ENCODE measurements at regions not wholly inside any gene's neighbourhood (a gene's known extent, or its start where the extent isn't known, plus 50 kb on each side); places are given as distances from the start of the nearest gene placed in this dataset.

- 66 to 76% methylated on average over 5 of the region's 5 CpGs for WGBS, 2 donors
- Histone ChIP-seq H3K27me3 (no peaks in the 10 kb centered on the region), H3K4me3 (no peak overlapping the region), H3K9me3 (no peaks in the 10 kb centered on the region), H3K36me3 (no peaks in the 10 kb centered on the region), H3K4me1 (no peaks in the 10 kb centered on the region), H3K27ac (no peak overlapping the region)
- DNase-seq (ENCODE audit: low spot score in 2 of 2): no peak
- TF ChIP-seq POLR2A (IDR thresholded peaks at IDR 0.05) (no peak), EP300 (IDR thresholded peaks at IDR 0.05) (no peak), CTCF (IDR thresholded peaks at IDR 0.05) (no peak)
Observed at GRCh38 chr2:129004485-129004884, 685.8 kb upstream of the HS6ST1 start.

- H3K4me3 ChIP-seq: no peak overlapping the region
- 69 to 100% methylated on average over 4 of the region's 4 CpGs for WGBS, 2 donors
- no peaks in the 10 kb centered on the region for H3K4me1 ChIP-seq
- H3K36me3 ChIP-seq: no peaks in the 10 kb centered on the region
- TF ChIP-seq CTCF (IDR thresholded peaks at IDR 0.05) (no peak), EP300 (IDR thresholded peaks at IDR 0.05) (no peak), POLR2A (IDR thresholded peaks at IDR 0.05) (no peak)
- no peak for DNase-seq (ENCODE audit: low spot score in 2 of 2)
- no peaks in the 10 kb centered on the region for H3K27me3 ChIP-seq
- no peak overlapping the region for H3K27ac ChIP-seq
- H3K9me3 ChIP-seq: no peaks in the 10 kb centered on the region
Observed at GRCh38 chr2:129004940-129005490, 686.3 kb upstream of the HS6ST1 start.

- 70 to 71% methylated on average over 19 of the region's 19 CpGs for WGBS, 2 donors
Observed at GRCh38 chr2:129006135-129006886, 687.6 kb upstream of the HS6ST1 start.

GRCh38 chr2:129006901-129007300, 688.2 kb upstream of the HS6ST1 start:
- Histone ChIP-seq H3K27ac (no peak overlapping the region), H3K27me3 (no peaks in the 10 kb centered on the region), H3K36me3 (no peaks in the 10 kb centered on the region), H3K9me3 (no peaks in the 10 kb centered on the region), H3K4me3 (no peak overlapping the region), H3K4me1 (no peaks in the 10 kb centered on the region)
- TF ChIP-seq CTCF (IDR thresholded peaks at IDR 0.05): no peak
- TF ChIP-seq POLR2A (IDR thresholded peaks at IDR 0.05): no peak
- no peak for TF ChIP-seq EP300 (IDR thresholded peaks at IDR 0.05)
- 90 to 92% methylated on average over 6 of the region's 6 CpGs for WGBS, 2 donors
- no peak for DNase-seq (ENCODE audit: low spot score in 2 of 2)

More at GRCh38 chr2:129006135-129006886, 687.6 kb upstream of the HS6ST1 start:
- DNase-seq (ENCODE audit: low spot score in 2 of 2): no peak
- H3K27me3 ChIP-seq: no peaks in the 10 kb centered on the region
- H3K4me3 ChIP-seq: no peak overlapping the region
- H3K9me3 ChIP-seq: no peaks in the 10 kb centered on the region
- no peak for TF ChIP-seq EP300 (IDR thresholded peaks at IDR 0.05)
- no peak for TF ChIP-seq CTCF (IDR thresholded peaks at IDR 0.05)
- TF ChIP-seq POLR2A (IDR thresholded peaks at IDR 0.05): no peak
- no peak overlapping the region for H3K27ac ChIP-seq
- no peaks in the 10 kb centered on the region for H3K4me1 ChIP-seq
- H3K36me3 ChIP-seq: no peaks in the 10 kb centered on the region

- Histone ChIP-seq H3K4me3 (no peak overlapping the region), H3K9me3 (no peaks in the 10 kb centered on the region), H3K27me3 (no peaks in the 10 kb centered on the region), H3K27ac (no peak overlapping the region), H3K4me1 (no peaks in the 10 kb centered on the region), H3K36me3 (no peaks in the 10 kb centered on the region)
- DNase-seq (ENCODE audit: low spot score in 2 of 2): no peak
- TF ChIP-seq CTCF (IDR thresholded peaks at IDR 0.05): no peak
- TF ChIP-seq POLR2A (IDR thresholded peaks at IDR 0.05): no peak
- TF ChIP-seq EP300 (IDR thresholded peaks at IDR 0.05): no peak
- 93 to 96% methylated on average over 5 of the region's 5 CpGs for WGBS, 2 donors
Observed at GRCh38 chr2:129008055-129008880, 689.6 kb upstream of the HS6ST1 start.
